H4 (cell line): ENCODE measurements at regions not wholly inside any gene's neighbourhood (a gene's known extent, or its start where the extent isn't known, plus 50 kb on each side); places are given as distances from the start of the nearest gene placed in this dataset.
"Not testable (repeated sequence)": the region's sequence is repeated elsewhere in the genome, so short reads cannot be mapped to it uniquely, and the experiment has no call there.

Experiments used
- DNase-seq: peaks from one replicate; pipeline ENCODE4 v3.0.0-alpha.2; 2015; ENCODE audit warnings: low spot score

GRCh38 chr1:38505944-38506343 is 353.6 kb downstream of the RRAGC start:
- no peak for DNase-seq

- no peak for DNase-seq
Measured at GRCh38 chr1:38502758-38503157, 356.8 kb downstream of the RRAGC start.

GRCh38 chr1:38500891-38501290 is 358.7 kb downstream of the RRAGC start:
- no peak for DNase-seq

- no peak for DNase-seq
Measured at GRCh38 chr1:38500352-38500751, 359.2 kb downstream of the RRAGC start.

DNA sequence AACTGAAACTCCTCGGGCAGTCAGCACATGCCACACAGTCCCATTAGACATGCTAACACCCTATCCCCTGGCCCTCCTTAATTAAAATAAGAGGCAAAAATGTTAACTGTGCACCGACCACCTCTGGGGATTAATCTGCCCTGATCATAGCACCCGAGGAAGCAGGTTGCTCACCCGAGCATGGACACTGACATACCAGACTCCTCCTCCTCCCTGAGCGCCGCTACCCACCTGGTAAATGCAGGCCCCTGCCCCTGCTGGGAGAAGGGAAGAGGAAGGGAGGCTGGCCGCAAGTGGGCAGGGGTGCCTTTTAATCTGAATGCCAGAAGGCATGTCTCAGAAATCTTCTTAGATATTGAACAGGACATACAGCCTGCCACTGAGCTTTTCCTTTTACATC is 360.9 kb downstream of the RRAGC start:
- DNase-seq = no peak

DNA sequence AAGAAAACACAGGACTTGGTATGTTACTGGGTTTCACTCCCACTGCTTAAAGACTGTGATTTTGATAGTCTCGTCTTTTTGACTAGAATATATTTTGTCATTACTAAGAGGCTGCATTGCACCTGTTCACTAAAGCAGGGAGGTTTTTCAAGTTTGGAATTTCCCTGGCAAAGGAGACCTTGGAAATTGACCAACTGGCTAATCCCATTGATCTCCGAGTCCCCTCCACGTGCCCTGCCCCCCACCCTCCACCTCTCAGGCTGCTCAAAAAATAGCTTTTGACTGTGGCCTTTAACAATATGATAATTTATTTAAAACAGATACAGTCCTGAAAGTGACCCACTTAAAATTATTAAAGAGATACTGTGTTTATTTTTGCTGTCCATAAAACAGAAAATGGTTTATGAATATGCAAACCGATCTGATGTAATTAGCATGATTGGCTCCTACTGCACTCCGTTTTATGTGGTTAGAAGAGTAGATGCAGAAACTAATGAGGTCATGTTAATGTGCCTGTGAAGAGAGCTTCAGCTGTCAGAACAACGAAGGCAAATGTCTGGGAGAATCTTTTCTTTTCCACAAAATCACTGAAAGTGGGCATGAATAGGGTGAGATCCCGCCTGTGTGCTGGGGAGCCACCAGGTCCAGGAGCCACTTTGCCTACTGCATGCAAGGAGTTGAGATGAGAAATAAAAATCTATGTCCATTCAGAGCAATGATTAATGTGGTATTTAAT is 361.5 kb downstream of the RRAGC start:
- DNase-seq = no peak

GRCh38 chr1:38493306-38493705 is 366.3 kb downstream of the RRAGC start:
- DNase-seq = not testable (repeated sequence)

DNA sequence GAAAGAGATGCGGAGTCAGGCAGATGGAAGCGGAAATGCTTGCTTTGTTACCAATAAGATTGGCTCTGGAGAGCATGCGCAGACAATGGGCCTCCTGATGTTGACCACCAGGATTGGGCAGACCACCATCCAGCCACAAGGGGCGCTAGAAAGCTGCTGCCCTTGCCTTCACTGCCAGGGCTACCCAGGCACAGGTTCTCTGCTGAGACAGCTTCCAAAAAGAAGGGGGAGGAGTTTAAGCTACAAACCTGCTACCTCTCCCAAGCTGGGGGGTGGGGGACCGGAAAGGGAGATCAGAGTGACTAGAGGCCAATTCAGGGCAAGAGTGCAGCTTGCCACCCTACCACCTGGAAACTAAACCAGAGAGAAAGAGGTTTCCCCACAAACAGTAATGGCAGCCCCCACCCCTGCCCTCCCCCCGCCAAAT is 369.7 kb downstream of the RRAGC start:
- peak; percentile 42 for DNase-seq

DNA sequence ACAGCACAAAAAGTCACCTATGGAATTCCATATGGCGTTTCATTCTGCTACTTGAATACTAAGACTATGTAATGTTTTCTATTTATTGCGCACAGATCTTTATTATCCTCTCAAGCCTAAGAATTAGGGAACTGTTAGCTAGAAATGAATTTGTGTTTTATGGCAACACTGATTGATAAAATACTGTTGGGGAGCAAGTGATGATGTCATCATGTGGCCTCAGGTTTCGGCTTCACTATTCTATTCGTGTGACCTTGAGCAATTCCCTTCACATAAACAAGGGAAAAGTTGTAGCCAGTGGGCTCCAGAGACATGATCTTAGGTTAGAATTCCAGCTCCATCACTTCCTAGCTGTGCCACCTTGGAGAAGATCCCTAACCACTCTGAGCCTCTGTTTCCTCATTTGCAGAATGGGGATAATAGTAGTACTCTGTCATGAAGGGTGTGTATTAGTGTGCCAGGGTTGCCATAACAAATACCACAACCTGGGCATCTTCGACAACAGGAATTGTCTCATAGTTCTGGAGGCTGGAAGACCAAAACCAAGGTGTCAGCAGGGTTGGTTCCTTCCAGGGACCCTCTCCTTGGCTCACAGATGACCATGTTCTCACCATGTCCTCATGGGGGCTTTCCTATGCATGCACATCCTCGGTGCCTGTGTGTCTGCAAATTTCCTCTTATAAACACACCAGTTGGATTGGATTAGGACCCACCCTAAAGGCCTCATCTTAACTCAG is 371.2 kb downstream of the RRAGC start:
- no peak for DNase-seq

DNA sequence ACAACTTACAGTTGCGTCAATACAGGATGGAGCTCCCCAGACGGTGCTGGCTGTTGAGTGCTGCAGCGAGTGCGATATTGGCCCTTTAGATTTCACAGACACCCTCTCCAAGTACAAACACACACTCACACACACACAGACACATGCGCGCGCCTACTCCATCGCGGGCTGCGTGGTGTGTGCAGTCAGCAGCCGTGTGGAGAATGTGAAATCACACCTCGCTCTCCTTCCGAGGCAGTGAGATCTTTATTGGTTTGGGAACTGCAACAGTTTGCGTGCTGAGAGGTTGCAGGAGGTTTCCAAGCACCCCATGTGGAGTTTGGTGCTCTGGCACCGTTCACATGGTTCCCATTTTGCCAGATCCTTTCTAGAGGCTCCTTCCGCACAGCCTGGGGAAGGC is 372.2 kb downstream of the RRAGC start:
- no peak for DNase-seq

GRCh38 chr1:38486085-38486484 is 373.5 kb downstream of the RRAGC start:
- DNase-seq = no peak

- no peak for DNase-seq
Measured at GRCh38 chr1:38481871-38482826, 377.4 kb downstream of the RRAGC start.

- DNase-seq = not testable (repeated sequence)
Measured at GRCh38 chr1:38479662-38480061, 379.9 kb downstream of the RRAGC start.

DNA sequence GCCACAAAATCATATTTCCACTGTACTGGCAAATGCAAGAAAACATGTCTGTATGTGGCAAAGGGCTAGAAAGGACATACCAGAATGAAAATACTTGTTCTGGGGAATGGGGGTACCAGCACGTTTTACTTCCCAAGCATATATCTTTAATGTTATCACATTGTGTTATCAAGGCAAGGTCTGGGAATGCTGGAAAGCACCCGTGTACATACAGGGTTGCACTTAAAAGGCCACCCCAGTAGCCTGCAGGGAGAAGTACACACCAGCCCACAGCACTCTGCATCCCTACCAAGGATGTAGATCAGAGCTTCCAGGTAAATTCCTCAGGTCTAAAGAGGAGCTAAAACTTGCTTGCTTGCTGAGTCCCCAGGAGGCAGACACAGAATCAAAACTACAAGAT is 381.8 kb downstream of the RRAGC start:
- no peak for DNase-seq

GRCh38 chr1:38476850-38477178 is 382.8 kb downstream of the RRAGC start:
- no peak for DNase-seq

GRCh38 chr1:38476111-38476849 is 383.3 kb downstream of the RRAGC start:
- no peak for DNase-seq

GRCh38 chr1:38475624-38476005 is 384.0 kb downstream of the RRAGC start:
- no peak for DNase-seq

GRCh38 chr1:38474738-38475623 is 384.6 kb downstream of the RRAGC start:
- no peak for DNase-seq

DNA sequence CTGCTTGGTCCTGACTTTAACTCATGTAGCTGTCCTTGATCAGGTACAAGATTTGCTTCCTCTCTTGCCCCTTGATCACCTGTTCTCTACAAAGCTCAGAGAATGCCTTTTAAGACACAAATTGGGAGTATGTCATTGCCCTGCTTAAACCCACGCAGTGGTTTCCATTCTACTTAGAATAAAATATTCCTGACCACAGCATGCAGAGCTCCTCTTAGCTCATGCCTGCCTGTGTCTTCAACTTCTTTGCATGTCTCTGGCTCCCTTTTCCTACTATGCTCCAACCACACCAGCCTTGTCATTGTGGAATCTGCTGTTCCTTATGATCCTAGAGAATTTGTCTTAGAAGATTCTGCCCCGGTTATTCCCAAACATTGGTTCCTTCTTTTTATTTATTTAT is 393.1 kb downstream of the RRAGC start:
- no peak for DNase-seq

GRCh38 chr1:38465460-38465859 is 394.1 kb downstream of the RRAGC start:
- no peak for DNase-seq
